GM12875 (cell line): ENCODE measurements at regions not wholly inside any gene's neighbourhood (a gene's known extent, or its start where the extent isn't known, plus 50 kb on each side); places are given as distances from the start of the nearest gene placed in this dataset.

Experiments used
- H3K4me3 ChIP-seq: one replicate; pipeline ENCODE4 v1.5.1; 2011; ENCODE audit warnings: low read depth, low read length, control low read depth
- TF ChIP-seq, protein P1 (sequence below): IDR thresholded peaks from 2 replicates; pipeline ENCODE4 v1.5.1; 2011; ENCODE audit warnings: low read depth, mild to moderate bottlenecking, control low read depth, inconsistent platforms, low read length, moderate library complexity, borderline replicate concordance; ENCODE audit not compliant: insufficient read depth

- H3K4me3 ChIP-seq: no peak overlapping the region
- TF ChIP-seq, protein P1, sequence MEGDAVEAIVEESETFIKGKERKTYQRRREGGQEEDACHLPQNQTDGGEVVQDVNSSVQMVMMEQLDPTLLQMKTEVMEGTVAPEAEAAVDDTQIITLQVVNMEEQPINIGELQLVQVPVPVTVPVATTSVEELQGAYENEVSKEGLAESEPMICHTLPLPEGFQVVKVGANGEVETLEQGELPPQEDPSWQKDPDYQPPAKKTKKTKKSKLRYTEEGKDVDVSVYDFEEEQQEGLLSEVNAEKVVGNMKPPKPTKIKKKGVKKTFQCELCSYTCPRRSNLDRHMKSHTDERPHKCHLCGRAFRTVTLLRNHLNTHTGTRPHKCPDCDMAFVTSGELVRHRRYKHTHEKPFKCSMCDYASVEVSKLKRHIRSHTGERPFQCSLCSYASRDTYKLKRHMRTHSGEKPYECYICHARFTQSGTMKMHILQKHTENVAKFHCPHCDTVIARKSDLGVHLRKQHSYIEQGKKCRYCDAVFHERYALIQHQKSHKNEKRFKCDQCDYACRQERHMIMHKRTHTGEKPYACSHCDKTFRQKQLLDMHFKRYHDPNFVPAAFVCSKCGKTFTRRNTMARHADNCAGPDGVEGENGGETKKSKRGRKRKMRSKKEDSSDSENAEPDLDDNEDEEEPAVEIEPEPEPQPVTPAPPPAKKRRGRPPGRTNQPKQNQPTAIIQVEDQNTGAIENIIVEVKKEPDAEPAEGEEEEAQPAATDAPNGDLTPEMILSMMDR: no peak
Observed at GRCh38 chr2:145563741-145564615, 1044.1 kb upstream of the ZEB2 start.

DNA sequence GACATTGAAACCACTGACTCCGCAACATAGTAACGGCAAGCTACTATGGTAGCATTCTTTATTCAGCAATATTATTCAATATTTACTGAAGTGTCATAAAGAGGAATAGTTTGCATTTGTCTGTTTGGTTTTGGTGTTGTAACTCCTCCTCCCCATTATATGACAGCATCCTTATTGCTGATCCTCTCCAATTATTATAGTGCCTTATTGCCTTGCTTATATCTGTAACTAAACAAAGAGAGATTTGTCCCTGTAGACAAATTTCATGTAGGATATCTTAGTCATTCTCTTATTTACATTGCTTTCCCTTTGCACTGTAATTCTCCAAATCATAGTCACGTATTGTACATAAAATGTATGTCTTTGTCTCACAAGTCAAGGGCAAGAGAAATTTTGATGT lies 1041.2 kb upstream of the ZEB2 start:
- TF ChIP-seq, protein P1: no peak
- no peak overlapping the region for H3K4me3 ChIP-seq

DNA sequence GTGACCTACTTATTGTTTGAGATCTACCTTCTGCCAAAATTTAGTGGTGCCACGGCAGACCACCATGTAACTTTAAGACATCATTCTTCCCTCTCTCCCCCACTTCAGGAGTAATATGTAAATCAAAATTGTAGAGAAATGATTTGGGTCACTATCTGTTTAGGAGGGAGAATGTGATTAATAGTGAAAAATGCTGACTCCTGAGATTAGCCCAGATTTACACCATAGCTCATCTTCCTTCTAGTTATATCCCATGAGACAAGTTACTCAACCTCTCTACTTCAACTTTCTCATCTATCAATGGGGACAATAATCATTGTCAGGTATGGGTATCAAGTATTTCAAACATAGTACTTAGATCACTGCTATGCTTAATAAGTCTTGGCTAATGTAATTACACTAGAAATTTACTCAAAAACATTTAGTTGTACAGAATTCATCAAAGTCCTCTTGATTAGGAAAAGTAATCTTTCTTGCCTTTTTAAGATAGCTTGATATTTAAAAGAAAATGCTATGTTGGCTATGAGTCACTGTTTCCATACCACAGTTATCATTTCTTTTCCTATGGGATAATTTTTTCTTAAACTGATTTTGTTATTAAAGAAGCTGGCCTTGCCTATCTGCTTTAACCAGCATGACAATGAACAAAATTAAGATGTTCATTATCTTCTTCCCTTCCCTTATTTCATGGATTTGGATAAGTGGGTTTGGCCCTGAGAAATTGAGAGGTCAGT lies 1038.9 kb upstream of the ZEB2 start:
- TF ChIP-seq, protein P1: no peak
- H3K4me3 ChIP-seq: no peak overlapping the region

DNA sequence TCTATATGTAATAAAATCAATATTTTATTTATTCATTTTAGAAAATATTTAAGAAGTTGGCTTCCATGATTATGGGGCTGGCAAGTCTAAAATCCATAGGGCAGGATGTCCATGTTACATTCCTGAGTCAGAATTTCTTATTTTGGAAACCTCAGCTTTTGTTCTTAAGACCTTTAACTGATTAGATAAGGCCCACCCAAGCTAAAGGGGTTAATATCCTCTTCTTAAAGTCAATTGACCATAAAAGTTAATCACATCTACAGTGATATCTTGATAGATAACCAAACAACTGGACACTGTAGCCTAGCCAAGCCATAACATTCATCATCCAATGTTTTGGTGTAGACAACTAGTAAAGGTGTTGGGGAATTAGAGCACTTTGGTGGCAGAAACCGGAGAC lies 1035.4 kb upstream of the ZEB2 start:
- TF ChIP-seq, protein P1: no peak
- H3K4me3 ChIP-seq: no peak overlapping the region

DNA sequence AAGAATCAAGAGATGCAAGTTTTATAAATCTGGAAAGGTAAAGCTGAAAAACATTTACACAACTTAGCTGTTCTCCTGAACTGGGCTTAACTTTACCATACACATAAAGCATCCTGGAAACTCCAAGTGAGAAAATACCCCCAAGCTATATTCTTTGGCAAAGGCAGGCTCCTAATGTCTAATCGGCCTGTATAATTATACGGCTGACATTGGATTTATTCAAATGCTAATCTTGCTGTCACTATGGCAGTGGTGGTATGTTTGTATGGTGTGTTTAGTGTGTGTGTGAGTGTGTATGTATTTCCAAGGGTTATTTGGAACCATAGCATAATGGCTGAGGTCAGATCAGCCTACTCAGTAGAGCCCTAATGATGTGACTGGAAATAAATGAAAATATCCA lies 1031.8 kb upstream of the ZEB2 start:
- H3K4me3 ChIP-seq: no peak overlapping the region
- TF ChIP-seq, protein P1: no peak

DNA sequence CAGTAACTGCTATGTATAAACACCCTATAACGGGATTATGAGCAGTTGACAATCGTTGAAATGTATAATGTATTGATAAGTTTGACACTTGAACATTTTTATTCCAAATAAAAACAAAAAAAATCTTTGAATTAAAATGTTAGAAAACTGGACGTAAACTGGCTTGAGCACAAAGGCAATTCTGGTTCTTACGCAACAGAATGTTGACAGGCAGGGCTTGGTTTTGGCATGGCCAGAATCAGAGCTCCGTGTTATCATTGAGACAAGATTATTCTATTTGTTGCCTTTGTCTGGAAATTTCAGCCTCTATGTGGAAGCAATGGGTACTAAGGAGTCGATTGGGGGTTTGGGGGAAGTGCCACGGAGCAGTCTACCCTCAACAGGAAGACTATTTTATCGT lies 1028.6 kb upstream of the ZEB2 start:
- TF ChIP-seq, protein P1: no peak
- H3K4me3 ChIP-seq: no peak overlapping the region
